COLO829 (cell line): ENCODE measurements at regions not wholly inside any gene's neighbourhood (a gene's known extent, or its start where the extent isn't known, plus 50 kb on each side); places are given as distances from the start of the nearest gene placed in this dataset.

Experiments
- DNase-seq: peaks from one replicate; pipeline ENCODE4 v3.0.0; 2012; ENCODE audit warnings: low spot score

DNA sequence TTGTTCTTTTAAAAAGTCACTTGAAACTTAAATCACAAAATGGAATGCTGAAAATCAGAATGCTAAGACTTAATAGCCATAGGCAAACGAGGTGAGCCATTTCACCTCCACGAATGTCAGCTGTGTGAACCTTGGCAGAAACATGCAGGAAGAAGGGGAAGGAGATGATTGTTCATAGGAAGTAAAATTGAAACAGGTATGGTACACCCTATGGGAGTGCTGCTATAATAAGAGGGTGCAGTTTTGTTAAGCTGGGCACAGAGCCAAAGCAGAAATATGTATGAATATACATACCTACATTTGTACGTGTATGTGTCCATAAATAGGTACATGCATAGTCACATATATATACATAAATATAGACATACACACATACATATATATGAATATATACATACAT is 51.0 kb upstream of the SPINK5 start:
- DNase-seq = no peak

DNA sequence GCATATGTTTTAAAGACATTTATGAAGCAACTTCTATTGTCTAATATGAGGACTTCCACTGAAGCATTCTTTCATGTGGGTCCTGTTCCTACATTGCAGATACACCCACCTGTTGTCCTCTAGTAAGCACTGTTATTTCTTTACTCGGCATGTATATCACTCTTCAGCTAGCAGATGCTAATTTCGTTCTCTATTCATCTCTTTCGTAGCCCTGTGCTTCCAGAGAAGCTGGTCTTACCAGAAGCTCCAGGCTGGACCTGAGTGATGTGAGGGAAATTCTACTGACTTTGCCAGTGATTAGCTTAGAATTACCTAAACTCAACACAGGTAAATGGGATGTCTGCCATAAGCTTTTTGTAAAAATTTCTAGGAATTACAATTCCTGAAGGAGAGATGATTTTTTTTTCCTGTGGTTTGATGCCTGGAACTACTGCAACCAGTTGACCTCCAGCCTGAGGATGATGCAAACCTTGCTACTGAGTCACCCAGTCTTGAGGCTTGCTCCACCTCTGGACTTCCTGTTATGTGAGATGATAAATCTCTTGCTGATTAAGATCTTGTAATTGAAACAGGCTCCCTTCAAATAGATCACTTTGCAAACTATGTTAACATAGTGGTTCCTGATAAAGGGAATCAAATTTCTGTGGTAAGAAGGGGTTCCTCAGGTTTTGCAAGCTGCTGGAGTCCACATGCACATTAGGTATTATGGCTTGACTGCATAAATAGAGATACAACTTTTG is 52.2 kb upstream of the SPINK5 start:
- DNase-seq = peak; percentile 9

DNA sequence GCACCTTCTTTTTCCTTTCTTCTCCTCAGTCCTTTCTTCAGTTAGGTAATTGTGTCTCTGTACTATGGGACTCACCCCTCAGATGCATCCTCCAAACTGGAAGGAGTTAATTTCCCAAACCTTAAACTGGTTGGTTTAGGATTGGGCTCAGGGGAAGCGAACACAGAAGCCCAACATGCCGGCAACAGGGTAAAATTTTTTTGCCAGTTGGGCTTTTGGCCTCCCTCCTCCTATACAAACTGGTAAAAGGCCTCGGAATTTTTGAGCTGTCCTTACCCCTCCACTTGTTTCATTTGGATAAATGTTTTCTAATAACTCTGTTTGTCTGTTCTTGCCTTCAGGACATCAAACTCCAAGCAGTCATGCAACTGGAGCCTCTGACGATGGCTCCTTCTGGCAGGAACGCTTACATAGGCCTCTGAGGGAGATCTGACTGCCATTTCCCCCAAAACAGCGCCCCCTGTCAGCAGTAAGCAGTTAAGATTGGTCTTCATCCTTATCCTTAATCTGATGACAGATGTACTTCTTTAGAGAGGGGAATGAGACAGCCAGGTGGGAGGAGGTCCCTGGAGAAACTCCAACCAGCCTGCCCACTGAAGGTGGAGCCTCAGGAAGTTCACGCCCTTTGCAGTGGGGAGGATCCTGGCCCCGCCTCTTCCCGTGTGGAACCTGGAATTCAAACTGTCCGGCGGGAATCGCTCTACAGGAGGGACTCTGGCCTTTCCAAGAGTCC is 57.8 kb upstream of the SPINK5 start:
- DNase-seq = no peak

DNA sequence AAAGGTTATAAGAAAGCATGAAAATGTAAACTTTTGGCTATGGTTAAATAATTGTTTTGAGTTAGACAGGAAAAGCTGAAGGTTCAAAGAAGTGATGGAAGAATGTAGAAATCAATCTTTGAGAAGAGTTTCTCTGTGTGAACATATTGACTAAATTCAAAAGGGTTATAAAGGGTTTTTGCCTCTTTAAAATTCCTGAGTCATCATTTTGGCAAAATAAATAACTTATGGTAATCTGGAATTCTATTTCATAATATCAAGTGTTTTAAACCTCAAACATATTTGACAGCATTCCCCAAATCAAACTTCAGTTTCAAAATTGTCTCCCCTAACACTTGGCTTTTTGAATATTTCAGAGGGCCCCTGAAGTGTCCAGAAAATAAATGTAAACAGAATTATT is 60.6 kb upstream of the SPINK5 start:
- DNase-seq = no peak

DNA sequence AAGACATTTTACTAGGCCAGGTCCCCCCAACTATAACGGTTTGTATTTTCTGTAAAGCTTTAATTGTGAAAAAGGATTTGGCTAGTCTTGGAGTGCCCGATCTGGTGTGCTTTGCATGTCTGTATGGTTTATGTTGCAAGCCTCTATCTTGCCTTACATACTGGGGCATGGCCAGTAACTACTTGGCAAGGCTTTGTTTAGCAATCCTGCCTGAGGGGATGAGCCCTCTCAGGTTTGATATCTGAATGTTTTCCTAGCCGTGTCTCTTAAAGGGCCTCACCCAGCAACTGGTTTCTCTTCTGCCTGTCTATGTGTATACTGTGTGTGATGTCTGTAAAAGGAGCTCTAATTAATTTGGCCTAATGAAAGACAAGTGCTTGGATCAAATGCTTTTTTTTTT is 61.3 kb upstream of the SPINK5 start:
- no peak for DNase-seq

DNA sequence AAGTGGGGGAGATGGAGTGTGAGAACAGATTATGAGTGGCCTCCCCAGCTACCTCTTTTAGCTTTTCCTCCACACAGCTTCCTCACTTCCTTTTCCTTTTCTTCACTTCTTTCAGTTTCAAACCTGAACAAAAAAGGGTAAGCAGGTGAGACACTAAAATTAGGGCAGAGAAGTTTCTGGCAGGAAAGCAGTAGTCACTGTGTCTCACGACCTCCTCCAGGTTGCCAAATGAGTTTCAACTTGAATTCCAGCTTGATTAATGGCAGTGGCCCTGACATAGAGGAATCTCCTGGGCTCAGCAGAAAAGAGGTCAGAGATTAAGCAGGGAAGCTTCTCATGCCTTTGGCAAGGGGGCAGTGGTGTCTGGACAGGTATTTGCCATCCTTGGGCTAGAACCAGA is 63.7 kb upstream of the SPINK5 start:
- DNase-seq = no peak

DNA sequence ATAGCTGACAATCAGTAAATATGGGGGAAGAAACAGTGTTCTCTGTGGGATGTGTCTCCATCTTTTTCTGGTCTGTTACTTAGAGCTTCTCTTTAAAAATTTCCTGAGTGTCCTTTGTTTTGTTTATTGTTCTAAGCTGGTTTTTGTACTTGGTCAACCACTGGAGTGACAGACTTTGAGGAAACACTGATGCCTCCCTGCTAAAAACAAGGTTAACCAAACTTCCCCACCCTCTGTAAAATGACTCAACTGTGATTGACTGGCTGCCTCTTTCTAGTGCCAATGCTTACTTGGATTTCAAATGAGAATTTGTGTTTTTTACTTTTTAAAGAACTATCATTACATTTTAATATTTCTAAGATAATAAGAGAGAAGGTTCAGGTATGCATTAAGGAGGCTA is 65.1 kb upstream of the SPINK5 start:
- no peak for DNase-seq

DNA sequence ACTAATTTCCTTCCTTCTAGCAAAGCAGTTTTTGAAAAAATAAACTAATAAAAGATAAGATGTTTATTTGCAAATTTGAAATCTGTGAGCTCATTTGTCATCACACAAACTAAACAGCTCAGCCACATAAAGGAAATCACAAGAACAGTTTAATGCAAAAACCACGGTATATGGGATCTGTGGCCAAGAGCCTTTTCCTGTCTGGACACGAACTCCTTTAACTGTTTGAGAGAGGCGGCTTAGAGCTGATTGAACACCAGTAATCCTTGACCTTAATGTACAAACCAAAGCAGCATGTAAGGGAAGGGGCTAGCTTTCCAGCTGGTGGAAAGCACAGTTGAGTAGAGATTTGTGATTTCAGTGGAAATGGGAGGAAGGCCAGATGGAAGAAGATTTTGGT is 66.3 kb upstream of the SPINK5 start:
- no peak for DNase-seq

DNA sequence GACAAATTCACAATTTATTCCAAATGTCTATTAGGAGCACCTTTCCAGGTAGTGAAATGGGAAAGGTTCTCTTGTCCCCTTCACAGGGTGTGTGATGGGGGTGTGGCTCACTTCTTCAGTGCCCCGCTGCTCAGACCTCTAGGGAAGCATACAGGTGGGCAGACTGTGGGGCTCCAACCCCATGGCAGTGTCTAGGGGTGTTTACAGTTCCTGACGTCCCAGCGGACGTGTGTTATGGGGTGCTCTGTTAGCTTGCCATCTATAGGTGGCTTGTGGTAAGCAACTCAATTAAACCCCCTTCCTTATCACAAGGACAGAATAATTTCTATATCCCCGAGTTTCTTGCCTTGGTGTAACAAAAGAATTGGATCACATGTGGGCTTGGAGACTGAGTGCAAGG is 67.4 kb upstream of the SPINK5 start:
- DNase-seq = no peak

DNA sequence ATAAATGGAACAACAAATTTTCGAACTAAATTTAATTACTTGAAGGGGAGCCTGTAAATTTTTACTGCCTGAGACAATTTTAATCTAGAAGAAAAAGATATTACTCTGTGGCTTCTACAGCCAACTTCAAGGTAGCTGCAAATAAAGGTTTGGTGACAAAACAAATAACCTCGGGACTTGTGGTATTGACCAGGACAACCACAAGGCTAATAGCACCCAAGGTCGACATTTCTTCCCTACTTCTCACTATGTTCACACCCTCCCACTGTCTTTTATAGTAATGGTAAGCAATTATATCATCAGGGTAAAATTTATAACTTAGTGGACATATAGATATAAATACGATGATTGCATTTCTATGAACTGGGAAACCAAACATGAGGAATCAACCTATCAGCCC is 67.9 kb upstream of the SPINK5 start:
- no peak for DNase-seq

DNA sequence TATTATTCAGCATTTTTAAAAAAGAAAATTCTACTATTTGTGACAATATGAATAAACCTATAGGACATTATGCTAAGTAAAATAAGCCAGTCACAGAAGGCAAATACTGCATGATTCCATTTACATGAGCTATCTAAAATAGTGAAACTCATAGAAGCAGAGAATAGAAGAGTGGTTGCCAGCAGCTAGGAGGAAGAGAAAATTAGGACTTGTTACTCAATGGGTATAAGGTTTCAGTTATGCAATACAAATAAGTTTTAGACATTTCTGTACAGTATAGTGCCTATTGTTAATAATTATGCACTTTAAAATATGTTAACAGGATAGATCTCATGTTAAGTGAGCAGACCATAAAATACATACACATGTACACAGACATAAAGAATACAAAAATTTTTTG is 73.8 kb upstream of the SPINK5 start:
- no peak for DNase-seq

DNA sequence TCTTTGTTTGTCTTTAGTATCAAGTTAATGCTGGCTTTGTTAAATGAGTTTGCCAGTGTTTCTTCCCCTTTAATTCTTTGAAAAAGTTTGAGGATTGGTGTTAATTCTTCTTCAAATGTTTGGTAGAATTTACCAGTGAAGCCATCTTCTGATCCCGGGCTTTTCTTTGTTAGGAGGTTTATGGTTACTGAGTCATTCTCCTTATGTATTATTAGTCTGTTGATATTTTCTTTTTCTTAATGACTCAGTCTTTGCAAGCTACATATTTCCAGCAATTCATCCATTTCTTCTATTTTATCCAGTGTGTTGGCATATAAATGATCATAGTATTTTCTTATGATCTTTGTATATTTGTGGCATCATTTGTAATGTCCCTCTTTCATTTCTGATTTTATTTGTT is 74.5 kb upstream of the SPINK5 start:
- no peak for DNase-seq

DNA sequence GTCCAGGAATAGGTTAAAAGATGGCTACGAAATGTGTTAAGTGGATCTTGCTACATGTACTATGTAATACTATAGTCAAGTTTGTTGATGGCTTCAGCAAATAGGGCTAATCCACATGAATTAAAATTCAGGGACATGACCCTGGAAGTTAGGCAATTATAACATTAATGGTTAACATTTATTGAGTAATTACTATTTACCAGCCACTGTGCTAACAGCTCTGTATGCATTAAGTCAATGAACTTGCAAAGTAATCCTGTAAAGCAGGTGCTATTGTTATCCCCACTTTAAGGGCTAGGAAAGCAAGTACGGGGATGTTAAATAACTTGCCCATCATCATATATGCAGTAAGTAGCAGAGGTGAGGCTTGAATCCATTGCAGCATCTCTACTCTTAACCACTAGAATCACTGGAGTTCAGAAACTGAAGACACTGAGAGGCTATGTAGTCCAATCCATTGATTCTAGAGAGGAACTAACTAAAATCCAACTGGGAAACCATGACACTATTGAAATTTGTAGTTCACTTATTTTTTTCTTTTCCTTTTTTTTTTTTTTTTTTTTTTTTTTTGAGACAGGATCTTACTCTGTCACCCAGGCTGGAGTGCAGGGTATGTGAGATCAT is 77.5 kb upstream of the SPINK5 start:
- DNase-seq = no peak

DNA sequence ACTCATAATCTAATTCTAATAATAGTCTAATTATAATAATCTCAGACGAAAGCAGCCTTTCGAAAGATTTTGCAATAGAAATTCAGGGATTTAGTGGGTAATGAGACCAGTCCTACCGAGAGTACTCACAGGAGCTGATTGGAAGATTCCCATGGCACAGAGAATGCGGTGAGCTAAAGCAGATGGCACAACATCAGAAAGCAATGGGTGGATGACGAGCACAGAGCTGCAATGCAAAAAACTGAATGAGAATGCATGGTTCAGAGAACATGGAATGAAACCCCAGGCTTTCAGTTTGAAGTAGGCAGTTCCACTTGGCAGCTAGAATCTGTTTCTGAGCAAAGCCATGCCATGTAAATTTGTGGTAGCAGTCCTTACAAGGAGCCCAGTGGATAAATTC is 78.2 kb upstream of the SPINK5 start:
- DNase-seq = no peak

DNA sequence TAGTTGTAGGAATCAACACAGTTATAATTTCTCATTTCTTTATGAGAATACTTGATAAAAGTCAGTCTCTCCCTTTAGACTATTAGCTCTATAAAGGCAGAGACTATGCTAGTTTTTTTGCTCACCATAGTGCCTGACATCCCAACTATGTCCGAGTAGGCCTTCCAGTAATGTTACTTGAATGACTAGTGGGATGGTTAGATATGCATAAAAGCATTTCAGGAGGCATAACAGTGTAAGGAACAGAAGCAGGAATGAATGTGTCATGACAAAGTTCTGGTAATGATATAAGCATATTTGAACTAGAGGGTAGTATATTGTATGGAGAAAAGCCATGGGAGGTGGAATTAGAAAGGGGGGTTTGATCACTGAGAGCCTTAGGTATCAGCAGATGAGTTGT is 77.4 kb upstream of the C5orf46 start:
- DNase-seq = no peak

DNA sequence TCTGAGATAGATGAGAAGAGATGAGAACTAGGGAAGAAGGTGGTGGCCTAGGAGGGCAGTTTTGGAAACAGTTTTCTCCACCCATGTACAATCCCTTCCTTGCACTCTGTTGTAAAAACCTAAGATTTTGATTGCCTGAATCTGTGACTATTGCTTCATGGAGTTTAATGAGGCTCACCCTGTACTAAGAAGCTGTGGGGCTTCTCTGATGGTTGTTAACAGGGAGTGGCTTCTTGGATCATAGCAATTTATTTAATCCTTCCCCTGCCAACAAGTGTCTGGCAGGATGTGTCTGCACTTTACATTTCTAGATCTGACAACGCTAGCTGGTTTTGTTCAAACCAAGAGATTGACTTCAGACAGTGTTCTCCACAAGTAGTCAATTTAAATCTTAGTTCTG is 74.7 kb upstream of the C5orf46 start:
- DNase-seq = no peak

DNA sequence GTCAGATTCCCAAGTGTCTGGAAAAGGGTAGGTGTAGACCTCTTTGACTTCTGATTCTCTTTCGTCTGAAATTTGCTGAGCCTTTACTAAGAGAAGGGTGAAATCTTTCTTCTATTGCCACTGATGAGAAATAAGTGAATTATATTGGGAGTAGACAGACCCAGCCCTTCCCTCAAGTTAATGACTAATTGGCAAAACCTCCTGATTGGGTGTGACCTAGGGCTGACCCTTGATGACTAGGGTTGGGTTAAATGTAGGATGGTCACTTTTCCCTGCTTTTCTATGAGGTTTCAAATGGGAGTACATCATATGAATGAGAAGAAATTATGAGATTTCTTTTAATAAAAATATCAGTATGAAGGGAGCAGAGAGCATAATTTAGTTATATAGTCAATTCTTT is 73.4 kb upstream of the C5orf46 start:
- DNase-seq = no peak

DNA sequence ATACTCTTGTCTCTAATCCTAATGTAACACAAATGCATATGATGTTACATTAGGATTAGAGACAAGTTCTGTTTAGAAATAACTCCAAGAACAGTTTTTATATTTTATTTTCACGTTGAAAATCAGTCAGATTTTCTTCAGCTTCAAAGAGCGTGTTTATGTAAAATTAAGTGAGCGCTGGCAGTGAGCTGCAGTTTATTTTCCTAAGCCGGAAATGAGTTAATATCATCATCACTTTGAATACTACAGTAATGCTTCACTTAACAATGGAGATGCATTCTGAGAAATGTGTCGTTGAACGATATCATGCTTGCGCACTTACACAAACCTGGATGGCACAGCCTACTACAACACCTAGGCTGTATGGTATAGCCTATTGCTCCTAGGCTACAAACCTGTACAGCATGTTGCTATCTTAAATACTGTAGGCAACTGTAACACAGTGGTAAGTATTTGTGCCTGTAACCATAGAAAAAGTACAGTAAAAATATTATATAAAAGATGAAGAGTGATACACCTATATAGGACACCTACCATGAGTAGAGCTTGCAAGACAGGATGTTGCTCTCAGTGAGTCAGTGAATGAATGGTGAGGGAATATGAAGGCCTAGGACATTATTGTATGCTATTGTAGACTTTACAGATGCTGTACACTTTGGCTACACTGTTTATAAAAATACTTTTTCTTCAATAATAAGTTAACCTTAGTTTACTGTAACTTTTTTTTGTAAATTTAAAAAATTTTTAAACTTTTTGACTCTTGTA is 65.9 kb upstream of the C5orf46 start:
- no peak for DNase-seq

DNA sequence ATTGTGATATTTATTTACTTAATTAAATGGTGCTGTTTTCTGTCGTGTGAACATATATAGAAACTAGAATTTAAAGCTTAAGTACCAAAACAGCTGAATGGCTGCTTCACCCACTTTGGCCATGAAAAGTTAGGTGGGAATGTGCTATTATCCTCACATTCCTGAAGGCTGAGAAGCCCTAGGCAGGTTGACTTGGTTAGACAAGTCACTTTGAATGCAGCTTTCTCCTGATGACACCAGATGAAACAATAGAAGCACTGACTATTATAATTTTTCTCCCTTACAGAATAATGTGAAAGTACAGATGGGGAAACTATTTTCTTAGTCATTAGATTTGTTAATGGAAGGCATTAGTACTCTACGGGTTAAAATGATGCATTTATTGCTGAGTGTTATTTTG is 65.1 kb upstream of the C5orf46 start:
- no peak for DNase-seq

DNA sequence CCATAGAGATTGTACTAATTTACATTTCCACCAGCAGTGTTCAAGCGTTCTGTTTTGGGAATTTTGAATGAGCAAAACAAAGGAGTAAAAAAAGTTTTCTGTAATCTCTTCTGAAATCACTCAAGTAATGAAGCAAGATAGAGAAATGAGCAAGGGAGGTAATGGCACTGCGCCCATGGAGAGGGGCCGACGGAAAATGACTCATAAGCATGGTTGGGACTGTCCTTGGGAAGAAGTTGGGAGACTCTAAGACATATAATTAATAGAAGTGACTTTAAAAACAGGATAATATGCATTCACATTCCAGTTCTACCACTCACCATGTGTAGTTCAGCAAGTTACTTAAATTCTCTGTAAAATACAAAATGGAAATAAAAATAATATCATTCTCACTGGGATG is 62.5 kb upstream of the C5orf46 start:
- DNase-seq = no peak

DNA sequence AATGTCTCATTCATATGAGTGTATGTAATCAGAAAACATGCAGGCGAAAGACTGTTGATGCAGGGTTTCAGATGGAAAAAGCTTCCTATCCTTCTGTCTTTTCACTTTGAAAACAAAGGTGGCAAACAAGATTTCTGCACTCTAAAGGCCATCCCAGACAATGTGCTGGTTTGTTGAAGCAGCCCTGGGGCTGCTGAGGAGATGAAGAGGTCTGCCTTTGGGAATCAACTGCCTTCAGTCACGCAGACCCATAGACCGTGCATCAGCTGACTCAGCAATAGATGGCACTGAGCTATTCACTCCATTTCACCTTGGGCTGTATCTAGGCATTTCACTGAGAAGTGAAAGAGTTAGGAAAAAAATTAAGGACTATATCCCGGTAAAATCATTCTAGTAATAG is 60.5 kb upstream of the C5orf46 start:
- DNase-seq = peak; percentile 68

DNA sequence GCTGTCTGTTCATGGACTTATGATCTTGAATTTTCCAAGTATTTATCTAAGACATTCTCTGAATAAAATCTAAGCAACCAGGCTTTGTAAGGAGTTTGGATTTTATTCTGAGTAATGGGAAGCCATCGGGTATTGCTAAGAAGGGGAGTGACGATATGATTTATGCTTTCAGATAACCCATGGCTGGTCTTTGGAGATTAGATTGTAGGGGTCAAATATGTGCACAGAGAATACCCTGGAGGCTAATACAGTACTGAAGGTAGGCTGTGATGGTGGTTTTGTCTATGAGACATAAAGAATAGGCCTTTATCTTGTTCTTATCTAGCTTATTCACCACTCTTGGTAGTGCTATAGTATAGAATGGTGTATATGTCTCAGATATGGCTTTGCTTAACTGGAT is 60.0 kb upstream of the C5orf46 start:
- DNase-seq = no peak

DNA sequence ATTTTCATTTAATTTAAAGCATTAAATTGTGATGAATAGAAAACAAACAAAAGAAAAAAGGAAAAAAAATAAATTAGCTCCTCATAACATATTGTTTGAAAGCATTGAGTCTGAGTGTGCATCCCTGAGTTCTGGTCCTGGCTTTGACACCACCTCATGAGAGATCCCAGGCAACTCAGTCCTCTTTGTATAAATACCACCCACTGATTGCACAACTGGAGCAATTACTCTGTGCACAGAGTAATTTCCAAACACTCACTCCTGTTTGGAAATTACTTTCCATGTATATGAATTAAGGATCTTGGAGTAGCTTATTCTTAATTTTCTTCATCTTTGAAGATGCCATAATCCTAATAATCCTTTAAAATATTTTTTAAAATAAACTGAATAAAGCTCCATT is 59.4 kb upstream of the C5orf46 start:
- DNase-seq = no peak
